HepG2 (cell line): ENCODE measurements at regions not wholly inside any gene's neighbourhood (a gene's known extent, or its start where the extent isn't known, plus 50 kb on each side); places are given as distances from the start of the nearest gene placed in this dataset.

Experiments
- ATAC-seq: fragments of 200-7000 bp; cut with Tn5 transposase; 3 replicates; pipeline ENCODE4 v1.9.1; 2020; ENCODE audit warnings: mild to moderate bottlenecking, moderate library complexity
- BruUV-seq: library from RNA; stranded (reverse); fragments of 400-500 nt; replicated peaks from 2 replicates; lab custom pipeline; 2021; lab: Mats Ljungman, UMichigan
- CTCF ChIA-PET: fragments of 300-600 bp; formaldehyde crosslinking; extraction: SDS; loops from one replicate; lab custom pipeline; 2021; ENCODE audit warnings: low total read pairs, inconsistent platforms, low intra/inter-chr PET ratio; lab: Yijun Ruan, JAX
- POLR2A ChIA-PET: fragments of 350-600 bp; sonication (Branson Sonifier 250); formaldehyde crosslinking; loops from one replicate; lab custom pipeline; 2020; ENCODE audit warnings: antibody characterized with exemption, inconsistent platforms; lab: Yijun Ruan, JAX
- DNase-seq: peaks from one replicate; pipeline ENCODE4 v3.0.0-alpha.2; 2015; ENCODE audit warnings: low spot score
- FAIRE-seq: peaks from 3 replicates; lab custom pipeline; 2011; peaks lifted over from hg19 to GRCh38; lab: Jason Lieb, UNC
- H2AFZ ChIP-seq: one replicate; pipeline ENCODE4 v1.6.1; 2011; ENCODE audit warnings: low read length, inconsistent platforms
- H3K27ac ChIP-seq: fragments of 300-600 bp; 3 replicates; pipeline ENCODE4 v1.8.0; 2011; ENCODE audit warnings: mixed run types, mild to moderate bottlenecking, mixed read lengths, low read length, inconsistent platforms; ENCODE audit not compliant: insufficient read depth; ENCODE audit errors: extremely low read length
- H3K27me3 ChIP-seq, 2 experiments: fragments of 200-600 bp in 1 of 2; 2 replicates in 1 of 2; 3 replicates in 1 of 2; pipeline versions ENCODE4 v1.6.0 to v1.8.0; 2011; ENCODE audit warnings: low read length in 2 of 2, mild to moderate bottlenecking in 2 of 2, moderate library complexity in 2 of 2, inconsistent platforms in 1 of 2; ENCODE audit not compliant: insufficient read depth in 2 of 2, control insufficient read depth in 1 of 2
- H3K36me3 ChIP-seq, 2 experiments: fragments of 200-600 bp in 1 of 2; replicated peaks in 1 of 2; 2 replicates in 1 of 2; 3 replicates in 1 of 2; pipeline versions ENCODE4 v1.5.1 to v1.8.0; 2011; ENCODE audit warnings: low read length in 2 of 2, inconsistent platforms in 1 of 2; ENCODE audit not compliant: insufficient read depth in 2 of 2, control insufficient read depth in 1 of 2
- H3K4me1 ChIP-seq: 2 replicates; pipeline ENCODE4 v1.5.1; 2012; ENCODE audit warnings: low read length, inconsistent platforms; ENCODE audit not compliant: insufficient read depth
- H3K4me2 ChIP-seq: 2 replicates; pipeline ENCODE4 v1.6.0; 2011; ENCODE audit warnings: low read depth, low read length, inconsistent platforms
- H3K4me3 ChIP-seq, 3 experiments: fragments of 200-600 bp in 1 of 3; sonication (generic), shearing (Covaris generic) in 1 of 3; replicated peaks in 1 of 3; 2 replicates each; pipeline ENCODE4 v1.5.1; 2011 to 2016; ENCODE audit warnings: low read length in 3 of 3, inconsistent platforms in 2 of 3, low read depth in 2 of 3, mild to moderate bottlenecking in 2 of 3, control low read depth in 1 of 3, mixed read lengths in 1 of 3; ENCODE audit not compliant: insufficient read depth in 1 of 3
- H3K79me2 ChIP-seq: one replicate; pipeline ENCODE4 v1.6.1; 2011; ENCODE audit warnings: low read length, inconsistent platforms; ENCODE audit not compliant: insufficient read depth
- H3K9ac ChIP-seq: 2 replicates; pipeline ENCODE4 v1.6.0; 2011; ENCODE audit warnings: mild to moderate bottlenecking, low read depth, low read length, inconsistent platforms; ENCODE audit not compliant: insufficient read depth
- H3K9me3 ChIP-seq: 2 replicates; pipeline ENCODE4 v1.5.1; 2012; ENCODE audit warnings: mild to moderate bottlenecking, low read length
- H4K20me1 ChIP-seq: 2 replicates; pipeline ENCODE4 v1.6.0; 2011; ENCODE audit warnings: inconsistent platforms, mild to moderate bottlenecking, low read length, moderate library complexity; ENCODE audit not compliant: insufficient read depth
- ARID2 ChIP-seq: sonication (generic); formaldehyde crosslinking; IDR thresholded peaks from 2 replicates; pipeline ENCODE4 v1.8.1; 2022; ENCODE audit warnings: mild to moderate bottlenecking, missing genetic modification reagents, borderline replicate concordance
- FOXA3 ChIP-seq: IDR thresholded peaks from 2 replicates; pipeline ENCODE4 v1.6.1; 2016; ENCODE audit warnings: missing genetic modification reagents, missing compliant biosample characterization
- GATAD2A ChIP-seq: IDR thresholded peaks from 2 replicates; pipeline ENCODE4 v1.6.1; 2016
- HNF4A ChIP-seq: sonication (generic); formaldehyde crosslinking; IDR thresholded peaks from 2 replicates; pipeline ENCODE4 v1.4.0; 2020; ENCODE audit warnings: missing genetic modification reagents
- PHF20 ChIP-seq: sonication (generic); formaldehyde crosslinking; IDR thresholded peaks from 2 replicates; pipeline ENCODE4 v1.5.0; 2020; ENCODE audit warnings: mild to moderate bottlenecking, missing genetic modification reagents
- POLR2A ChIP-seq, 2 experiments: IDR thresholded peaks; 2 replicates each; pipeline ENCODE4 v1.6.1; 2011; ENCODE audit warnings: low read depth in 2 of 2, low read length in 2 of 2, mild to moderate bottlenecking in 1 of 2, moderate library complexity in 1 of 2; ENCODE audit not compliant: insufficient read depth in 1 of 2
- RAD51 ChIP-seq: fragments of 450-650 bp; IDR thresholded peaks from 2 replicates; pipeline ENCODE4 v1.6.1; 2016; ENCODE audit warnings: borderline replicate concordance
- RFX3 ChIP-seq: IDR thresholded peaks from 2 replicates; pipeline ENCODE4 v1.6.1; 2016; ENCODE audit warnings: missing biosample characterization, missing genetic modification reagents
- THYN1 ChIP-seq: sonication (generic); formaldehyde crosslinking; IDR thresholded peaks from 2 replicates; pipeline ENCODE4 v1.8.1; 2023; ENCODE audit warnings: low read depth, mild to moderate bottlenecking, moderate library complexity, missing genetic modification reagents, borderline replicate concordance
- TMF1 ChIP-seq: sonication (generic); formaldehyde crosslinking; IDR thresholded peaks from 2 replicates; pipeline ENCODE4 v1.8.1; 2022; ENCODE audit warnings: low read depth, missing genetic modification reagents
- TSC22D2 ChIP-seq: sonication (generic); formaldehyde crosslinking; IDR thresholded peaks from 2 replicates; pipeline ENCODE4 v1.5.1; 2020; ENCODE audit warnings: missing genetic modification reagents, mild to moderate bottlenecking, borderline replicate concordance
- ZBTB20 ChIP-seq: sonication (generic); formaldehyde crosslinking; IDR thresholded peaks from 2 replicates; pipeline ENCODE4 v1.8.1; 2023; ENCODE audit warnings: missing genetic modification reagents, low read depth, mild to moderate bottlenecking, borderline replicate concordance
- ZNF160 ChIP-seq: sonication (generic); formaldehyde crosslinking; IDR thresholded peaks from 2 replicates; pipeline ENCODE4 v1.8.0; 2022; ENCODE audit warnings: mild to moderate bottlenecking, inconsistent platforms, missing genetic modification reagents
- ZNF263 ChIP-seq: sonication (generic); formaldehyde crosslinking; IDR thresholded peaks from 2 replicates; pipeline ENCODE4 v1.4.0; 2020; ENCODE audit warnings: missing genetic modification reagents
- ZNF546 ChIP-seq: sonication (generic); formaldehyde crosslinking; conservative IDR thresholded peaks from 2 replicates; pipeline ENCODE4 v1.8.1; 2023; ENCODE audit warnings: mild to moderate bottlenecking, missing genetic modification reagents
- ZNF652 ChIP-seq: IDR thresholded peaks from 2 replicates; pipeline ENCODE4 v1.6.1; 2016; ENCODE audit warnings: low read depth, borderline replicate concordance
- ZNF746 ChIP-seq: sonication (generic); formaldehyde crosslinking; IDR thresholded peaks from 2 replicates; pipeline ENCODE4 v1.8.0; 2022; ENCODE audit warnings: mild to moderate bottlenecking, missing genetic modification reagents
- ZSCAN29 ChIP-seq: sonication (generic); formaldehyde crosslinking; conservative IDR thresholded peaks from 2 replicates; pipeline ENCODE4 v1.4.0; 2020; ENCODE audit warnings: mild to moderate bottlenecking, missing genetic modification reagents
- WGBS: methylation state at CpG from one replicate; pipeline ENCODE4 v1.1.6; 2017; ENCODE audit warnings: low lambda C conversion rate; 5-methylcytosine and 5-hydroxymethylcytosine counted together
- in situ Hi-C: cut with HindIII; loops from 2 replicates; pipeline ENCODE4 v1.10.0; 2017; ENCODE audit warnings: low pct_unique_long_range_greater_than_20kb; ENCODE audit not compliant: extremely low pct_ligation_motif_present
- intact Hi-C: fragments of 100-400 bp; cut with micrococcal nuclease; formaldehyde crosslinking; loops from one replicate; pipeline ENCODE4 v1.10.0; 2022; ENCODE audit not compliant: unreplicated experiment
- TF ChIP-seq, protein P1 (sequence below): fragments of 450-650 bp; IDR thresholded peaks from 2 replicates; pipeline ENCODE4 v1.6.1; 2017
- TF ChIP-seq, protein P2 (sequence below): sonication (generic); formaldehyde crosslinking; IDR thresholded peaks from 2 replicates; pipeline ENCODE4 v1.4.0; 2020; ENCODE audit warnings: mild to moderate bottlenecking, missing genetic modification reagents

DNA sequence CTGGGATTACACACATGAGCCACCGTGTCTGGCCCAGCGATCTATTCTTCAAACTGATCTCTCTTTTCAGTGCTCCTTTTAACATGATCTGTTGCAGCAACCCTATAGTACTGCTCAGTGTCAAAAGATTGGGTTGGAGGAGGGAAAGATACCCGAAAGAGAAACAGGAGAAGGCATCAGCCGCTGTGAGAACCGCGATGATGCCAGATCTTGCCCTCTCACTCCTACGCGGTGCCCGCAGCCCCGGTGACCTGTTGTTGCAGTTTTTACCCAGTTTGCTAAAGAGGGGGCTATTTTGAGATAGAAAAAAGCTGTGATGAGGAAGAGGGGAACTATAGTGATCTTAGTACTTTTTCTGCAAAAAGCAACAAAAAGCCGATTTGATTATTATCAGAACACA, 335.5 kb downstream of the KCNS3 start:
- ATAC-seq, result no peak
- Histone ChIP-seq H3K4me2 (no peak overlapping the region), H3K27ac (no peak overlapping the region), H3K4me3 (no peak overlapping the region), H3K4me1 (no peaks in the 10 kb centered on the region), H3K9ac (no peak overlapping the region), H3K9me3 (no peaks in the 10 kb centered on the region), H3K27me3 (no peaks in the 10 kb centered on the region), H2AFZ (no peak overlapping the region), H3K36me3 (no peaks in the 10 kb centered on the region), H4K20me1 (no peaks in the 10 kb centered on the region), H3K79me2 (no peaks in the 10 kb centered on the region)
- no peak for DNase-seq
- BruUV-seq, result no TSS peak
- TF ChIP-seq ZNF746 (CRISPR knock-in tag) (no peak), POLR2A (IDR thresholded peaks at IDR 0.05; ENCODE audit: insufficient read depth in 1 of 2, low read depth in 2 of 2, low read length in 2 of 2) (no peak), ZBTB20 (CRISPR knock-in tag) (no peak), ZSCAN29 (no peak), TSC22D2 (CRISPR knock-in tag) (no peak), TMF1 (no peak), RAD51 (no peak), ZNF546 (CRISPR knock-in tag) (no peak), THYN1 (no peak), ZNF263 (no peak)
- ChIA-PET CTCF (no interaction called here), POLR2A (no interaction called here)
- FAIRE-seq, result no peak
- in situ Hi-C loops (no loop called here), intact Hi-C loops (loop anchor here (10.0 kb wide), 1 partner anchor 161 kb away; no protein-coding TSS in a partner anchor)
- 71% methylated on average over 11 of the region's 11 CpGs for WGBS

DNA sequence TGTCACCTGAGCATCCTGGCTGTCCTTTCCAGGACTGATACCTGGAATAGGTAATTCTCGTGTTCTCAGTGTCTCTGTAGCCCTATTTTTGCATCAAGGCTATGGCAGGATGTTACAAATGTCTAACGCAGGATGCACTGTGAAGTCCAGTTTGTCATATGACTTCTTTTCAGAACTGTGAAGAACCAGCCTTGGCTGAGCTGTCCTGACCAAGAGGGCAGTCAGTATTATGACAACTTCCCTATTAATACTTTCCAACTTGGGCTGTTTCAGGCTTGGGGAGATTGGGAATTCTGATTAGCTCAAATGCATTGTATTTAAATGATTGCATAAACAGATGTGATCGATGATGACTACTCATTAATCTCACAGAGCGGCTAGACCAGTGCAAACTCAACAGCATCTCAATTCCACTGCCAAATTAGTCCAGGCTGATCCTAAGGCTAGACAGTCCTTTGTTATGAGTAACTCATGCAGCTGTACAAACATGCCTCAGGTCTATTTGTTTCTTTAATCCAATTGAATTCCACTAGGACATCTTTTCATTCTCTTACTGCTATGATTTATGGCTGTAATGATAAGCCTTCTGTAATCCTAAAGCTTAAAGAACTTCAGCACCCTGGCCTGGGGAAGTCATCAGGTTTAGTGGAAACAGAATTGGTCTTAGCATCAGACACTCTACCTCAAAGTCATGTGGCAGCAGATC, 331.6 kb downstream of the KCNS3 start:
- in situ Hi-C loops, result no loop called here
- no peak overlapping the region for H2AFZ ChIP-seq
- FAIRE-seq (no peak), ATAC-seq (no peak), DNase-seq (no peak)
- POLR2A ChIA-PET, result no interaction called here
- no peaks in the 10 kb centered on the region for H4K20me1 ChIP-seq
- intact Hi-C loops, result loop anchor here (10.0 kb wide), 1 partner anchor 165 kb away; no protein-coding TSS in a partner anchor
- CTCF ChIA-PET, result no interaction called here
- H3K79me2 ChIP-seq, result no peaks in the 10 kb centered on the region
- H3K36me3 ChIP-seq, result no peaks in the 10 kb centered on the region
- H3K27me3 ChIP-seq, result no peaks in the 10 kb centered on the region
- no peak overlapping the region for H3K9ac ChIP-seq
- H3K4me3 ChIP-seq, result no peak overlapping the region
- 37% methylated on average over 4 of the region's 4 CpGs for WGBS
- no TSS peak for BruUV-seq
- no peaks in the 10 kb centered on the region for H3K4me1 ChIP-seq
- H3K4me2 ChIP-seq, result no peak overlapping the region
- no peaks in the 10 kb centered on the region for H3K9me3 ChIP-seq
- no peak overlapping the region for H3K27ac ChIP-seq
- no peak for TF ChIP-seq FOXA3 (CRISPR knock-in tag)
- TF ChIP-seq PHF20 (CRISPR knock-in tag), result no peak
- TF ChIP-seq GATAD2A (CRISPR knock-in tag), result no peak
- no peak for TF ChIP-seq ZNF652 (CRISPR knock-in tag)
- no peak for TF ChIP-seq RFX3
- no peak for TF ChIP-seq ZNF160 (CRISPR knock-in tag)
- no peak for TF ChIP-seq ARID2 (CRISPR knock-in tag)
- TF ChIP-seq, protein P1, sequence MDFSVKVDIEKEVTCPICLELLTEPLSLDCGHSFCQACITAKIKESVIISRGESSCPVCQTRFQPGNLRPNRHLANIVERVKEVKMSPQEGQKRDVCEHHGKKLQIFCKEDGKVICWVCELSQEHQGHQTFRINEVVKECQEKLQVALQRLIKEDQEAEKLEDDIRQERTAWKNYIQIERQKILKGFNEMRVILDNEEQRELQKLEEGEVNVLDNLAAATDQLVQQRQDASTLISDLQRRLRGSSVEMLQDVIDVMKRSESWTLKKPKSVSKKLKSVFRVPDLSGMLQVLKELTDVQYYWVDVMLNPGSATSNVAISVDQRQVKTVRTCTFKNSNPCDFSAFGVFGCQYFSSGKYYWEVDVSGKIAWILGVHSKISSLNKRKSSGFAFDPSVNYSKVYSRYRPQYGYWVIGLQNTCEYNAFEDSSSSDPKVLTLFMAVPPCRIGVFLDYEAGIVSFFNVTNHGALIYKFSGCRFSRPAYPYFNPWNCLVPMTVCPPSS, result no peak
- no peak for TF ChIP-seq HNF4A (CRISPR knock-in tag)
- no peak for TF ChIP-seq THYN1
- TF ChIP-seq, protein P2, sequence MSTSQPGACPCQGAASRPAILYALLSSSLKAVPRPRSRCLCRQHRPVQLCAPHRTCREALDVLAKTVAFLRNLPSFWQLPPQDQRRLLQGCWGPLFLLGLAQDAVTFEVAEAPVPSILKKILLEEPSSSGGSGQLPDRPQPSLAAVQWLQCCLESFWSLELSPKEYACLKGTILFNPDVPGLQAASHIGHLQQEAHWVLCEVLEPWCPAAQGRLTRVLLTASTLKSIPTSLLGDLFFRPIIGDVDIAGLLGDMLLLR (CRISPR knock-in tag), result no peak
